ENCODE measurements at regions not wholly inside any gene's neighbourhood (a gene's known extent, or its start where the extent isn't known, plus 50 kb on each side); places are given as distances from the start of the nearest gene placed in this dataset.
"Not testable (repeated sequence)": the region's sequence is repeated elsewhere in the genome, so short reads cannot be mapped to it uniquely, and the experiment has no call there.

DNA sequence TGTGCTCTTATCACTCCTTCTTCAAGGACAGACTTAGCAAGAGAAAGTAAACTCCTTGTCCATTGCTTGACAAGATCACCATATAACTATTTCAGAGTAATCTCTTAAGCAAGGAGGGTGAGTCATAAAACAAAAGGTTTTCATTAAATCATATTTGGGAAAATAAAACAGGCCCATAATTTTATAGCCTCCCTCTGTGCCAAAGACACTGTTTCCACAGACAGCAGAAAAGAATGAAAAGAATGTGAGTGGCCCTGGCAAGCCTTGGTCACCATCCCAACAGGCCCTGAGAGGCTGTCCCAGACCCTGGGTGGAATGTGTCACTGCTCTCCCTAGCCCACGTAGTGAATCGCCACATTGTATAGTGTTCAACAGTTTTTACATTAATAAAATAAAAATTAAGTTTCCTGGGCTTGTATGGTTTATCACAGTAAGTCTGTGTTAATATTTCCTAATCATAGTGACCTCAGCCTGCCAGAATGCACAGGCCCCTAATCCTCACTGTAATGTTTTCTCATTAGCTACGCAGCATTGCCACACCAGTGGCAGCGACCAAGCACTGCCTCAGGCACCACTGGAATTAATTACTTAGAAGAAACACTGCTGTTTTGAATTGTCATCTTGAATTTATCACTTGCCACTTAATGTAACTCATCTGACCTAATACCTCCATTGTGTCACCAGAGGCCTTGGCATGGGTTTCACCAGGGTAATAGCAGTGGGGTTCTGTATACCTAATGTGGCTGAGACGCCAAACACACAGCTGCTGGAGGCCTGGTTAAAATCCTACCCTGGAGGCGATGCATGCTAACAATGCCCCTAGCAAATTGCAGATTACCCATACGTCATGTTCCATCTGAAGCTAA, 401.9 kb downstream of the LNPK start:
- DNase-seq = peak; percentile 7

DNA sequence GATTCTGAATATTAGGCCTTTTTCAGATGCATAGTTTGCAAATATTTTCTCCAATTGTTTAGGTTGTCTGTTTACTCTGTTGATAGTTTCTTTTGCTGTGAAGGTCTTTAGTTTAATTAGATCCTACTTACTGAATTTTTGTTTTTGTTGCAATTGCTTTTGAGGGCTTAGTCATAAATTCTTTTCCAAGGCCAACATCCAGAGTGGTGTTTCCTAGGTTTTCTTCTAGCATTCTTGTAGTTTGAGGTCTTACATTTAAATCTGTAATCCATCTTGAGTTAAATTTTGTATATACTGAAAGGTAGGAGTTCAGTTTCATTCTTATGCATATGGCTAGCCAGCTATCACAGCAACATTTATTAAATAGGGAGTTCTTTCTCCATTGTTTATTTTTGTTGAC, 404.8 kb downstream of the LNPK start:
- no peak for DNase-seq

DNA sequence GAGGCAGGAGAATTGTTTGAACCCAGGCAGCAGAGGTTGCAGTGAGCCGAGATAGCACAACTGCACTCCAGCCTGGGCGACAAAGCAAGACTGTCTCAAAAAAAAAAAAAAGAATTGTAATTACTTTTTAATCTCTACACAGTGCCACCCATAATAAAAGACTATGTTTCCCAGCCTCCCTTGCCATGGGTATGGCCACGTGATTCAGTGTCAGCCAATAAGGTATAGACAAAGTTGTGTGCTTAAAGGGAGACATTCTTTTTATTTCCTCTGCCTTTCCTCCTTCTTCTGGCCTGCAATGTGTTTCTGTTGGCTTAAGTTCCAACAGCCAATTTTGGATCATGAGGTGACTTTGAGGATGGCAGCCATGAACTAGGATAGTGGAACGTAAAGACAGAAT, 406.9 kb downstream of the LNPK start:
- DNase-seq = no peak

DNA sequence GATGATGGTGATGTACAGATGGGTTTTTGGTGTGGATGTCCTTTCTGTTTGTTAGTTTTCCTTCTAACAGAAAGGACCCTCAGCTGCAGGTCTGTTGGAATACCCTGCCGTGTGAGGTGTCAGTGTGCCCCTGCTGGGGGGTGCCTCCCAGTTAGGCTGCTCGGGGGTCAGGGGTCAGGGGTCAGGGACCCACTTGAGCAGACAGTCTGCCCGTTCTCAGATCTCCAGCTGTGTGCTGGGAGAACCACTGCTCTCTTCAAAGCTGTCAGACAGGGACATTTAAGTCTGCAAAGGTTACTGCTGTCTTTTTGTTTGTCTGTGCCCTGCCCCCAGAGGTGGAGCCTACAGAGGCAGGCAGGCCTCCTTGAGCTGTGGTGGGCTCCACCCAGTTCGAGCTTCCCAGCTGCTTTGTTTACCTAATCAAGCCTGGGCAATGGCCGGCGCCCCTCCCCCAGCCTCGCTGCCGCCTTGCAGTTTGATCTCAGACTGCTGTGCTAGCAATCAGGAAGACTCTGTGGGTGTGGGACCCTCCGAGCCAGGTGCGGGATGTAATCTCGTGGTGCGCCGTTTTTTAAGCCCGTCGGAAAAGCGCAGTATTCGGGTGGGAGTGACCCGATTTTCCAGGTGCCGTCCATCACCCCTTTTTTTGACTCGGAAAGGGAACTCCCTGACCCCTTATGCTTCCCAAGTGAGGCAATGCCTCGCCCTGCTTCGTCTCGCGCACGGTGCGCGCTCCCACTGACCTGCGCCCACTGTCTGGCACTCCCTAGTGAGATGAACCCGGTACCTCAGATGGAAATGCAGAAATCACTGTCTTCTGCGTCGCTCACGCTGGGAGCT, 408.2 kb downstream of the LNPK start:
- DNase-seq = not testable (repeated sequence)

DNA sequence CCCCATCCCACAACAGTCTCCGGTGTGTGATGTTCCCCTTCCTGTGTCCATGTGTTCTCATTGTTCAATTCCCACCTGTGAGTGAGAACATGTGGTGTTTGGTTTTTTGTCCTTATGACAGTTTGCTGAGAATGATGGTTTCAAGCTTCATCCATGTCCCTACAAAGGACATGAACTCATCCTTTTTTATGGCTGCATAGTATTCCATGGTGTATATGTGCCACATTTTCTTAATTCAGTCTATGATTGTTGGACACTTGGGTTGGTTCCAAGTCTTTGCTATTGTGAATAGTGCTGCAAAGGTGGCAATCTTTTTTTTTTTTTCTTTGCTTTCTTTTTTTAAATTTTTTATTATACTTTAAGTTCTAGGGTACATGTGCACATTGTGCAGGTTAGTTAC, 406.7 kb upstream of the ATP5MC3 start:
- not testable (repeated sequence) for DNase-seq

DNA sequence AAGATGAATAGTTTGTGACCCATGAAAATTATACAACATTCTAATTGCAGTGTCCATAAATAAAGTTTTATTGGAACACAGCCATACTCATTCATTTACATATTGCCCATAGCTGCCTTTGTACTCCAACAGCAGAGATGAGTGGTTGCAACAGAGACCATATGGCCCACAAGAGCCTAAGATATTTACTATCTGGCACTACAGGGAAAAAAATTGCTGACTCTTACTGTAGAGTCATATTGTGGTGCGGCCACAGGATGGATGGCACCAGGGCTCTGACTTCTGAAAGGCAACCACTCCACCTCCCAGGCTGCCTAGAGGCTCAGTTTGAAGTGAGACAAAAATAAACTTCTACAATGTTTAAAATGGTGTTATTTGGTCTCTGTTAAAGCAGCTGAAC, 404.0 kb upstream of the ATP5MC3 start:
- no peak for DNase-seq

DNA sequence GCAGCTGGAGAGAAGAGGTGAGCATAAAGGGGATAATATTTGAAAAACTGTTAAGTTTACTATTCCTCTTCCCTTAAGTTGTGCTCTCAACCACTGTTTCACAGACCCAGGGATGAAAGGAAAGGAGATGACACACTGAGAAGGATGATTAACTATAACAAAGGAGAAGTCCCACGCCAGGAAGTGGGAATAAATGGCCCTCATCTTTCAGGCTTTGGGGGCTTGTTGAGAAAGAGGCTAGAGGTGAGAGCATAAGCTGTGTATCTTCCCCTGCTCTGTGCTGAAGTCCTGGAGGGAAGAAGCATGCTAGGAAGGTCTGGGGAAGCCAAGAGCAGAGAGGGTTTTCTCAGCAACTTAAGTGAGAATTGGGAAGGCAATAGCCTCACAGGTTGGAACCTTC, 399.1 kb upstream of the ATP5MC3 start:
- DNase-seq = no peak

DNA sequence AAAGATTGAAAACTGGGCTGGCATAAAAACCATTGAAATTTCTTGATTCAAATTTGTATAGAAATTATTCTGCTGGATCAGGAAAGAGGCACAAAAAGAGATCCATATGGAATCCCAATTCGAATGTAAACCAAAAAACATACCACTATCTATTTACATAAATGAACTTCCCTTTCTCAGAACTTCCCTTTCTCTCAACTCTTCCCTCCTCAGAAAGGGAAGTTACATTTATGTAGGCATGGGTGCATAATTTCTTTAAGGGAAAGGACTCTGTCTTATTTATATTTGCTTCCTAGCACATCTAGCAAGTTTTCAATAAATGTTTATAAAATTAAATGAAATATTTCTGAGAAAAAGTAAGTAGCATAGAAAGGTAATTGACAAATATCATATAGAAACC, 398.1 kb upstream of the ATP5MC3 start:
- no peak for DNase-seq

DNA sequence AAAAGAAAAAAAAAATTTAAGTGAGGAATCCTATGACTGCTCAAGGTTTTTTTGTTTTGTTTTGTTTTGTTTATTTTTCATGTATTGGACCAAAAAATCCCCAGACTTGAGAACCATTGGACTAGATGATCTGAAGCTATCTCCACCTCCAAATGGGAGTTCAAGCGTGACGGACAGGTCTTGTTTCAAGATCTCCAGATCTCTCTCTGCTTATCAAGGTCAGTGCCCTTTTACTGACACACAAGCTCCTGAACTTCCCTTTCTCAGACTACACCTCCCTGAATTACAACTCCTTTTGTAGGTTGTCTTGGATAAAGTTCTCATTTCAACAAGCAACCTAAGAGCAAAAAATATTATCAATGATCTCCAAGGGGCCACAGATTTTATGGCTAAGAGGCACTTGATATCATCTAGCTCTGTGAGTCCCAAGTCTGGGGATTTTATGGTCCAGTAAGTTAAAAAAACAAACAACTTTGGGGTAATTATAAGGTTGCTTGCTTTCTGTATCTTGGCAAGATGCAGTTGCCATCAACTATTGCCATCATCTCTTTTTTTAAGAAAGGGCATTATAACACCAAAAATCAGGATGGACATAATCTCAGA, 396.0 kb upstream of the ATP5MC3 start:
- DNase-seq = no peak

DNA sequence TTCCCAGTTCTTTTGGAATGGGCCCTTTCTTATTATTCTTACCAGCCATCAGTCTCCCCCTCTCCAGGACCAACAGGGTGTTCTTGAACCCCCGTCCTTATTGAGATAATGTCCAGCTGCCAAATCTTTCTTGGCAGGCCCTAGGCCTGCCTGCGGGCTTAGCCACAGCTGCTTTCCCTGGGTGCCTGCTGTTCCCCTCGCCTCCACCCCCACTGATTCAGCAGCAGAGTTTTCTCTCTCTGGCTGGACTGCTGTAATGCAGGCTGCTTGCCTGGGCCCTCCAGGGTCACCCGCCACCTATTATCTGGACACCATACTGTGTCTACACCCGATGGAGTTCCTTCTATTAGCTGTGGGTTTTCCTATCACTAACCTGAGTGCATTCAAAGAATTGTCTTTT, 395.4 kb upstream of the ATP5MC3 start:
- DNase-seq = no peak

DNA sequence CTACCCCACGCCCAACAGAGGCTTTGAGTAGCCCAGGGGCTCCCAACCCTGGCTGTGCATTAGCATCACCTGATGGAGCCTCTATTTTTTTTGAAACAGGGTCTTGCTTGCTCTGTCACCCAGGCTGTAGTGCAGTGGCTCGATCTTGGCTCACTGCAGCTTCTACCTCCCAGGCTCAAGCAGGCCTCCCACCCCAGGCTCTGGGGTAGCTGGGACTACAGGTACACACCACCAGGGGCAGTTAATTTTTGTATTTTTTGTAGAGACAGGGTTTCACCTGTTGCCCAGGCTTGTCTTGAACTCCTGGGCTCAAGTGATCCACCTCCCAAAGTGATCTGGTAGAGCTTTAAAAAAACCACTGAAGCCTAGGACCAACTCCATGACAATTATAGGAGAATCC, 394.8 kb upstream of the ATP5MC3 start:
- no peak for DNase-seq

DNA sequence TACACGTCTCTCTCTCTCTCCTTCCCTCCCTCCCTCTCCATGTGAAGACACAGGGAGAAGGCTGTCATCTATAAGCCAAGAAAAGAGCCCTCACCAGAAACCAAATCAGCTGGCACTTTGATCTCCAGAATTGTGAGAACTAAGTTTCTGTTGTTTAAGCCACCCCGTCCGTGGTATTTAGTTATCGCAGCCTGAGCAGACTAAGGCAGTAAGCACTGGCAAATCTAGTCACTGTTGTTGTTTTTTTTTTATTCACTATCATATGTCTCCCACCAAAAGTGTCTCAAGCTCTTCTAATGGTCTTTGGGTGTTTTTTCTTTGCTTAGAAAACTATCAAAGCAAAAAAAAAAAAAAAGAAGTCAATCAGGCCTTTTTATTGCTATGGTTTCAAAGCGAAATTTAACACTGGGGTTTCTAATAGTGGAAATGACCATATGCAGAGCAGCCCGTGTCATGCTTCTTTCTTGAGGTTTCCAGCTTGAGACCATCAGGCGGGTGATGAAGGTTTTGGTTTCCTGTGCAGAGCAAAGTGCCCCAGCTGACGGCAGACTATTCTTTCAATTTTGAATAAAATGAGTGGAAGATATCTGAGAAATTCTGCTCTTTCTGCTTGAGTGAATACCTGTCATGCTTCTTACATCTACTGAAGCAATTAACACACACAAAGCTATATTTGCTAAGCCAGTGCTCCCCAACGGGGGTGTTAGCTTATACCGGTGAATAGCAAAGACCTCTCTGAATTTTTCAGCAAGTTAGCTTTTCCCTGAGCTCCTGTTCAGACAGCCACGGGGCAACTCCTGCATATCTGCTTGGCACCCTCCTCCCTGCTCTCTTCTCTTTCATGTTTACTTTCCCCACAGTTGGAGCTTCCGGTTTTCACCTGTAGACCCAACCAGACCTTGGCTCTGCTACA, 394.1 kb upstream of the ATP5MC3 start:
- DNase-seq = no peak

DNA sequence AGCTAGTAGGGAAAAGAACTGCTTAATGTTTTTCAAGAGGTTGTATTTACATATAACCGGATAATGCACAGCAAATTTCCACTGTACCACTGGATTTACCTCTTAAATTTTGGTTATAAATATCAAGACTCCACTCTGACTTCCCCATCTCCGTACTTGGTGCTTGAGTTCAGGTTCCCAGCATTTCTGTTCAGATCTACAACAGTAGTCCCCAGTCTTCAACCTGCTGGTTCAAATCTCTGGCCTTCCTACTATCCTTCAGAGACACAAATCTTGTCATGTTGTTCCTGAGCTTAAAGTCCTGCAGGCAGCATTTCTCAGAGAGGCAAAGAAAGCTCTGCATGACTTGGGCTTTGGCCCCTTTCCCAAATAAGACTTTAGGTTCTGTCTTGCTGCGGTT, 392.6 kb upstream of the ATP5MC3 start:
- DNase-seq = no peak

DNA sequence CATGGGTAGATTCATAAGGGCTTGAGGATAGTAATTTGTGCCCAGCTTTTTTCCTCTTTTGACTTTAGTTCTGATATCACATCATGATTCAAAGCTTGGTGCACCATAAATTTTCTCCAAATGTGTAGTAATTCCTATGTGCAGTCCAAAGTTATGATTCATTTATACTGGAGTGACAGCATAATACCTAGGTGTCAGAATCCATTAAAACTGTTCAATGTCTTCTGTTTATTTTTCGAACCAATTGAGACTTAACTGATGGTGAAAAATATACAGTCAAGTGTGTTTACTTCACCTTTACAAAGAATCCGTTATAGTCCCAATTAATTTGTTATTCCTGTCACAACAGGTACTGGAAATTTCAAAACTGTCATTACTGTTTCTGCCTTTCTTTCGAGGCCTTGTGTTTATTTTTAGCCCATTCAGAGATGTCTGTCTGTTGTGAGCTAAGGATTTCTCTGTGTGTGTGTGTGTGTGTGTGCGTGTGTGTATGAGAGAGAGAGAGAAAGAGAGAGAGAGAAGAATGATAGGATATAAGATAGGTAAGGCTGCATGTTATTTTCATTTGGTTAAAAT, 389.7 kb upstream of the ATP5MC3 start:
- no peak for DNase-seq

DNA sequence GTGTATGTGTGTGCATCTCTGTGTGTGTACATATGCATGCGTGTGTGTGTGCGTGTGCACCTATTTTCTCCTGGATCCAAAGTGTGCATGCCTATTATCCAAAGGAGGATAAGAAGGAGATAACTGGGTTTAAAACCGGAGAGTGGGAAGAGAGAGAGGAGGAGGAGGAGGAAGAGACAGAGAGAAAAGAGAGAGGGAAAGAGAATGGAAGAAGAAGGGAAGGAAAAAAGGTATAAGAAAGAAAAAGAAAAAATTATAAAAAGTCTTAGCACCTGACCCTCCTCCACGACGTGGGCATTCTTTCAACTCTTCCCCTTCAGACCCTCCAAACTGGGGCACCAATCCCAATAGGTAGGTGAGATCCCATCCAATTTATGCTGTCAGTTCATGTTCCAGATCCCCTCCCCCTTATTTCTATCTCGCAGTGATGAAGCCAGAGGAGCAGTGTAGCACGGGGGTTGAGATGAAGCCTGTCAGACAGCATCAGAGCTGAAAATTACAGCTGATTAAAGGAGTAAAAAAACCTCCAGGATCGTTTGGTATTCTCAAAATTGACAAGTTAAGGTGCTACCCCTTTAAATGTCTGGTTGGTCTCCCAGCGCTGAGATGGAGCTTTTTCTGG, 386.7 kb upstream of the ATP5MC3 start:
- no peak for DNase-seq

DNA sequence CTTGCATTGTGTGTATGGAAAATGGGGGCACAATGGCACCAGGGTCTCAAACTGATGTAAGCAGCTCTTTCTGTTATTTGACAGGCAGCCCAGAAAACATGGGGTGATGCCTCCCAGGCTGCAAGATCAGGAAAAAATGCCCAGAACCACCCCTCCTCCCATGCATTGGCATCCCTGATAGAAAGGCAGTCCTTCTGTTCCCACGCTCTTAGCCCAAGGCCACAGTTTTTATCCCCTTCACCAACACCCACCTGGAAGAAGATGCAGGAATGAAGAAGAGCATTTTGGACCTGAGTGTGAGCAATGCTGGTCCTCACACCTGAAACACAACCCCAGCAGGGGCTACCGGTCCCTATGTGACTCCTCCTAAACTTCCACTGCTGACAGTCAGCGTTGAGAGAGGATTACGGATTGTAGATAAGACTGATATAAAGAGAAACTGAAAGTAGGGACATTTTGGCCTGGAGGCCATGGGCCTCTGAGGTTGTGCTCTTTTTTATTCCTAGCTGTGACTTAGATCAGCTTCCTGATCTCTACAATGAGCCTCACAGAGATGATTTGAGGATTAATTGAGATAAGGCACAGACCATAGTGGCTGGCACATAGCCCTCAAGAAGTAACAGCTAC, 386.0 kb upstream of the ATP5MC3 start:
- no peak for DNase-seq

DNA sequence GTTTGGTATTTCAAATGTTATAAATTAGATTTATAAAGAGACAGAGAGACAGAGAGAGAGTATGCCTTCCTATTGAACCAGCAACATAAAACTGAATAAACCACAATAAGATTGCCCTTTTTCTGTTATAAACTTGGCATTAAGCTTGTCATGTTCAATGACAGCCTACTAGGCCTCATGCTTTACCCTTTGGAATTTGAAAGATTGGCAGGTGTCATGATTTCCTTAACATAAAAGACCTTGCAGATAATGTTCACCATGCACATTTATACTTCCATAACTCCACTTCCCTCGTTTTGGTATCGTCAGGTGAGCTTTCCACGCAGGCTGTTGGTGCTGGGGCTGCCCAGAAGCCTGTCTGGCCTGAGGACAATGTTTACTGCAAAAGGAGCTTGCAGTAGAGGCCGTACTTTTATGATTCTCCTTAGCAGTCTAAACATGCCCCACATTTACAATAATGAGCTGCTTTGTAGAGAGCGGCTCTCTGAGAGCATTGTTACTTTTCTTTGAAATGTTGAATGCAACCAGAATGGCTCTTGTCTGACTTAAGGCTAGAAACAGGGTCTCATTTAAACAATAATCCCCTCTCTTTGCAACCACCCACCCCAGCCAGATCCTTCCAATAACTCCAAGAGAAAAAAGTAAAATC, 379.1 kb upstream of the ATP5MC3 start:
- DNase-seq = no peak

DNA sequence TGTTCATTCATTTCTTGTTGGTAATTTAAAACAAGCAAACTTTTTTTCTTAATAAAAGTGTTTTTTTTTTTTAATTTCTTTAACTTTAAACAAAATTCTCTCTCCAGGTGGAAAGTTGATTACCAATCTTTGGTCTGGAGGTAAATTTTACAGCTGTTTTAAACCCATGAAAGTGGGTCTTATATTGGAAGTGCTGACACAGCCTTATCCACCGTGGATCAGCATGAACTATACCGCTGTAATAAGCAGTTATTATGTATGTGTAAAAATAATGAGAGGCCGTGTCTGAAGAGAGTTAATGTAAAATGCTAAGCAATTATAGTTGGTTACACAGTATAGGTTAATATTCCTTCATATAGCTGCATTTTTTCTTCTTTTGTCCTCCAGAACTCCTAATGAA, 378.1 kb upstream of the ATP5MC3 start:
- no peak for DNase-seq

DNA sequence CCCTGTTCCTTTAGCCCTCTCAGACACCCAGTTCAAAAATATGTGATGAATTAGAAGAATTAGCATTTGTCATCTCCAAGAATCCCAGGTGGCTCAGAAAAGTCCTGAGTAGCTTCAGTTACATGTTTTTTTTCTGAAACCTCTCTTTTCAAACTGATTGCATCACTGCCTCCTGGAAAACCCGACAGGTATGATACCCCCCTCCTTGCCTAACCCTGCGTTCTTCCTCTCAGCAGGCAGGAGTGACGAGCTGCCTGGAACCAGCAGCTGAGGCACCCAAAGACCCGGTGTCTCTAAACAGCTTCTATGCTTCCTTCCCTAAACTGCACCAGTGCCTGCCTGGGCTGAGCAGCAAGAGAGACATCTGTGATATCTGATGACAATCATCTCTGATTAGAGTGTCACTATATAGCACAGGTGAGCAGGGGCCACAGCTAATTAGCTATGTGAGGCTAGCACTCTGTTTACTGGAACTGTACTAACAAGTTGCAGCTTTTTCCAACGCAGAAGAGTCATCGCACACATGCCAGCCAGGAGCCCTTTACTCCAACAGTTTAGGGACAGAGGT, 376.4 kb upstream of the ATP5MC3 start:
- no peak for DNase-seq

DNA sequence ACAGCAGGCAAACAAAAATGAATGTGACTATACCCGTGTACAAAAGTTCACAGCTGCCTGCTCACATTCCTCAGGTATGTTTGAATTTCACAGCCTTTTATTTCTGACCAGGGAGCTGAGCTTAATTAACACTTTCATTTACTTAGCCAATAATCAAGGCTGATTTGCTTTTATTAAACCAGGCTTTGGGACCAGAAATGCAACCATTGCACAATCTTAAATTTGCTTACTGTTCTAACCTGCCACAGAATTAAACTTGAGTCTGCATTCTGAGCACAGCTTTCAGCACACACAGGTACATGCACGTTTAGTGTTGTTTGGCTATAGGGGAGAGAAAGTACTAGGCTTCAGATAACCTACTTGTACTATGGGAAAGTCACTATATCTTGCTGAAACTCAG, 372.4 kb upstream of the ATP5MC3 start:
- no peak for DNase-seq

DNA sequence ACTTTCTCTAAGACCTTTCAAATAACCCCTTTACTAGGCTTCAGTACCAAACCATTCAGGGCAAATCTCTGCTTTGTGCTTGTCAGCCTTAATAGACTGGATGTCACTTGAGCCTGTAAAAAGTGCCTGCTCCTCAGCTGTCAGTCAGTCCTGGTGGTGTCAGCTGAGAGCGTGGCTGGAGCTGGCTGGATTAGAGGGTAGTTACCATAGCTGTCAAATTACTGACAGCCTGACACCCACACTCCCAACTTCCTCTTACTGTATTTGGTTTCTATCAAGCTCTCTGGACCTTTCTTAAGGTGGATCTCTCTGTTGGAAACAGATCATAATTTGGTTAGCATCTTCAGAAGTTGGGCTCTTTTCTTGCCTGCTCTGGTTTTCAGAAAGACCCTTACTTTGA, 371.4 kb upstream of the ATP5MC3 start:
- no peak for DNase-seq
